SIG-M5 treated with dmso at 0.1 percent for 504 hours (cell line): ENCODE measurements at regions not wholly inside any gene's neighbourhood (a gene's known extent, or its start where the extent isn't known, plus 50 kb on each side); places are given as distances from the start of the nearest gene placed in this dataset.
A peak's percentile ranks its signal among the peaks of the same experiment; 100 is the strongest.

Source experiments
- DNase-seq: peaks from one replicate; lab custom pipeline; 2025; ENCODE audit not compliant: unreplicated experiment; lab: John Stamatoyannopoulos, UW

DNA sequence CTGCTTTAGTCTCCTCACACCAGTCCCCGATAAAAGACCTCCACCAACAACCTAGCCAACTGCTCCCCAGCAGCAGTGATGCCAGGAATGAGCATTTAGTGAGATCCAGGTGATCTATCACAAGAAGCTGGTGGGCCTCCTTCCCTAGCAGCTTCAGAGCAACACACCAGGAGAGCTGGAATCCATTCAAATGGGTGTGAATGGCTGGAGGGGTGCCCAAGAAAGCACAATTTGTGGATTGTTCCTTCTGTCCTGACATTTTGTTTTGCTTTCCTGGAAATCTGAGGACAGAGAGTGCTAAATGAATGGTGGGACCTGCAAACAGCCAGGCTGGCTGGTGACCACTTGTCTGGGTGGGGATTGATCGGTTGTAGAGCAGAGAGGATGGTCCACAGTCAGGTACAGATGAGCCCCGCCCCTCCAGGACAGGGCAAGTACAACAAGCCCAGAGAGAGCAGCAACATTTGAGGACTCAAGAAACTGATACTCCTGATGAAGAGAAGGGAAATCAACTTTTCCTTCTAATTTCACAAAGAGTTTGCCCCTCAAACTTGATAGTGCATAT lies 316.8 kb downstream of the VPS13C start:
- DNase-seq = no peak

DNA sequence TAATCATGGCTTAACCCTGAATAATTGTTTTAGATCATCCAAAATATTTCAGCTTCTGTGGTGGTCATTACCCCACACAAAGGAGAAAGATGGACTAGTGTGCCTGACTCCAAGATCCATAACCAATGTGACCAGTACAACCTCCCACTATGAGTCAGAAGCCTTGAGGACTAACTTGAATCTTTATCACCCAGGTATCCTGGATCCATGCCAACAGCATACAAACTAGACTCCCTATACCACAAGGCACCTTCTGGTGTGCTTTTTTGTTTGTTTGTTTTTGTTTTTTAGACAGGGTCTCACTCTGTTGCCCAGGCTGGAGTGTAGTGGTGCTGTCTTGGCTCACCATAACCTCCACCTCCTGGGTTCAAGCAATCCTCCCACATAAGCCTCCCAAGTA lies 317.7 kb downstream of the VPS13C start:
- DNase-seq = no peak

DNA sequence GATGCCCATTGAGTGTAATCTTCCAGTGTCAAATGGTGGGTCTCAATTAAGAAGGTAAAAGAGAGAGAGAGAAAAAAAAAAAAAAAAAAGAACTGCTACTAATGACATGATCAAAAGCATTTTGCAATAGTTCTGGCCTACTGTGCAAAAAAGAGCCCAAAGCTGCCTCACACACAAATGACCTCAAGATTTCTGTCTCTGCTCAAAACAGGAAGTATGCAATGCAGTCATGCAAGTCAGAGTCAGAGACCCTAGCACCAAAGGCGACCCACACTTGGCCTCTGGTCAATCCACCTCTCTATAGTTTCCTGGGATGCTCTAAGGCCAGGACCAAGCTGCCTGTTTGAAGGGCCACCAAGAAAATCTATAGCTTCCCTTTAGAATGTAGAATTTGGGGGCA lies 323.5 kb downstream of the VPS13C start:
- peak; percentile 0 for DNase-seq

DNA sequence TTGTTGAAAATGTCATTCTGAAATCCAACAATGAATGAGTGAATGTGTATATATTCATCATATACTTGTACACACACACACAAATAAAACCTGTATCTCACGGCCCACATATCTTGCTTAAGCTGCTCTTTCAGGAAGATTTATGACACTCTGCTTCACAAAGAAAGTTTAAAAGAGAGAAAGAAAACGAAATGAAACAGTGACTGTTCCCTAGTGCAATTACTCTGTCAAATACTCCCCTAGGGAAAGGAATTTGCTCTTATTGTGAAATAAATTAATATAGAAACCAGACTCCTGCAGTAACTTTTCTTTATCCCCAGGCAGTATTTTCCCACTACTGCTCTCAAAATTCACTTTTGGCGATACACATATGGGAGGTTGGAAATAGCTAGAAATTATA lies 329.1 kb downstream of the VPS13C start:
- no peak for DNase-seq

DNA sequence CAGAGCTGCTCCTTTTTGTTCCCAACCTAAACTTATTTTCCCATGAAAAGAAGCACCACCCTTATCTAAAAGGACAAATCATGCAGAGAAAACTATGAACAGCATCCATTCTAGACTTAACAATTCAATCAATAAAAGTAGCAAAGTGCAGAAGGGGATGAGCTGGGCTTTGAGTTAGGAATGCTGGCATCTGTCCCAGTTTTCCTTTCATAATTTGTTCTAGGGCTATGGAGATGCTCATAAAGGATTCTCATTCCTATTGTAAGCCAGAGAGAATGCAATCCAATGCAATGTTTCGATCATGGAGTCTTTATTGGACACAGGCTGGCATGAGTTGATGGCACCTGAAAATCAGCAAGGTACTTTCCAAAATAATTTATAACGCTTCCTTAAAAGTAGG lies 330.6 kb downstream of the VPS13C start:
- DNase-seq = no peak

DNA sequence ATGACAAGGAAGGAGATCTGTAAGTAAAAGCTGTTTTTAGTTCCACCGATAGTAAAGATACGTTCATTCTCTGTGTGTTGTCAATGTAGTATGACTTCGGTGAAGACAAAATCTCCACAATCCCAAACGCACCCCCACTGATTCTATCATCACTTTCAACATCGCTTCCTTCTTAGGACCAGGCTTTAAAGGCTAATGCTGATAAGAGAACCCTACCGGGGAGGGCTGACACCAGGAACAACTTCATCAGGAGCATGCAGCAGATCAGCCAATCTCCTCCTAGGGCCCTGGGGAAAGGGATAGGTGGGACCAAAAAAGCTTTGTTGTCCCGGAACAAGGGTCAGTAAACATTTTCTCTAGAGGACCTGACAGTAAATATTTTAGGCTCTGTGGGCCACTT lies 334.1 kb downstream of the VPS13C start:
- no peak for DNase-seq

DNA sequence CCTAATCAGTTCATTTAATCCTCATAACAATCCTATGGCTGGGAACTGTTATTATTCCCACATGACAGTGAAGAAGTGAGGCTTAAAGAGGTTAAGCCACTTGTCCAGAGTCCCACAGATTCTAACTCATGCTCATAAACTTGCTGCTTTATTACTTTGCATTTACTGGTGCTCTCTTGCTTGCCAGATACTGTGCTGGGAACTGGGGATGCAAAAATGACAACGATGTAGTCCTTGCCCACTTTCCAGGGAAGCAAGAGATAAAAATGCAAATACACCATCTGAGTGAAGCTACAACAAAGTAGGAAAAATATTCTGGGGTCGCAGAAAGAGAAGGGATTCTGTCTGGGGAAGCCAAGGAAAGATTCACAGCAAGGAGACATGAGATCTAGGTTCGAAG lies 335.0 kb downstream of the VPS13C start:
- no peak for DNase-seq

DNA sequence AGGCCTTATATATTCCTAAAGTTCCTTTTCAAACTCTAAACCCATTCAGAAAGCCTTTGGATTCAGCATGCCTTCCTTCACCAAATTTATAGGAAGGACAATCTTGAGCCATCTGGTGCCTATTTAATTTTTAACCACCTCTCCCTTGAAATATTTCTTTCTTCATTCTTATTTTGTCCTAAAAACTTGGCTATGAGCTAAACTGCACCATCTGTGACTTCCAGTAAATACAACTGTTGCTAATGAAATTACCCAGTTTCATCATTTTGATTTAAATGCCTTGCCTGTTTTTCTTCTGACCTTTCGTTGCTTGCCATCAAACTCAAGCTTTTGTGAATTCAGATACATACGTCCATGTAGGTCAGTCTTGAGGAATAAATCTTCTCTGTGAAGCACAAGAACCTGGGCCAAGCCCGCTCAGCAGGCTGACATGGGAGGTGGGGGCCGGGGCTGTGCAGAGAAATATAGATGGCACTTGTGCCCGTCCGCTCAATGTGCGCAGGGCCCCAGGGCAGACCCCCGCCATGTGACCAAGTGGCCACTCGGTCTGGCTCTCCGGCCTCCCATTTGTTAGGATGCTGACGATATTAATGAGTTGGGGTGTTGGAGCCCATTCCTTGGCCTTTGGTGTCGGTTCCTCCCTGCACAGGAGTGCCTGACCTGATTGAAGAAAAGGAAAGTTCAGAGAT lies 335.9 kb downstream of the VPS13C start:
- DNase-seq = no peak

DNA sequence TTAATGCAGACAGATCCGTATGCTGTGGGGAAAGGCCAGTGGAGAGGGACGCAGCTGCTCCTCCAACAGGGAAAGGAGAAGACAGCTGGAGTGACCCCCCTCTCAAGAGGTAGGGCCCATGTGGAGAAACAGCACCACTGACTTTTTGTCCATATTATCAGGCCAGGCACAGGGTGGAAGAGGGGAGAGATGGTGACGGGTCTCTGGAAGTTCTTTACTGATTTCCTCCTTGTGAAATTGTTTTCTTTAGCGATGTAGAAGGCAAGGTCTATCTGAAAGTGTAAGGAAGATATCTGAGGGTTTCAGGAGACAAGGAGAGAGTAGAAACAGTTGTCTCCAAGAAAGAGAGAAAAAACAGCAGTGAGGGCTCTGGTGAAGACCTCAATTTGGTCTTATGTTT lies 338.8 kb downstream of the VPS13C start:
- DNase-seq = no peak

DNA sequence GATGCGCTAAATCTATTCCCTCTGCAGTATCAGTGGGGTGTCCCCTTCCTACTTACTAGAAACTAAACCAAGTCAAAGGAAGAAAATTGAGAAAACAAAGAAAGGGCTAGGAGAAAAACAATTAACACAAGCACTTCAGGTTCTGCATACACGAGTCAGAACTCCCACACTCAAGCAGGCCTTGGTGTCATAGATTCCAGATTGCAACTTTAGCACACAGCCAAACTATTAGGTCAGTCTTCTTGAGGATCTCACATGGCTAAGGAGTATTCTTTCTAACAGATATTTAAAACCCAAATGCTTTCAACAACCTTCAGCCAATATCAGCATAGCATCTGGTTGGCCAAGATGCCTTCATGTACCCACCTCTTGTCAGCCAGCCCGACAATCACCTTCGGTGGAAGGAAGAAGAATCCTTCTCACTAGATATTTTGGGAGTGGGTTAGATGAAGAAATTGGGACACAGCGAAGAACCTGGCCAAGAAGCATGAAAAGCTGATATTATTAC lies 340.0 kb downstream of the VPS13C start:
- no peak for DNase-seq

DNA sequence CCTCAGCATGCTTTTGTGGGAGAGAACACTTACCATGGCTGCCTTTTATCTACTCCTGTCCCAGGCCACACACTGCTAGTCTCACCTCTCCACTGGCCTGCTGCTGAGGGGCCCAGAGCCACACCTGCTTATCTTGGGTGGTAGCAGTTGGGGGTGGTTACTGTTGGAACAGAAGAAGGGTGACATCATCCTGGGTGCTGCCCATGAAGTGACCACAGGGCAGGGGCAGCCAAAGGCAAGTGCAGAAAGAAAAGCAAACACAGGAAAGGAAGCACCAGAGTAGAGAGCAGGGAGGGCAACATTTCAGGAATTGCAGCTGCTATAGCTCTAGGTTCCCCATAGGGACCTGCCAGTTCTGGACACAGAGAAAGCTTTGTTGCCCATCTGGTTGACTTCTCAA lies 345.2 kb downstream of the VPS13C start:
- no peak for DNase-seq

DNA sequence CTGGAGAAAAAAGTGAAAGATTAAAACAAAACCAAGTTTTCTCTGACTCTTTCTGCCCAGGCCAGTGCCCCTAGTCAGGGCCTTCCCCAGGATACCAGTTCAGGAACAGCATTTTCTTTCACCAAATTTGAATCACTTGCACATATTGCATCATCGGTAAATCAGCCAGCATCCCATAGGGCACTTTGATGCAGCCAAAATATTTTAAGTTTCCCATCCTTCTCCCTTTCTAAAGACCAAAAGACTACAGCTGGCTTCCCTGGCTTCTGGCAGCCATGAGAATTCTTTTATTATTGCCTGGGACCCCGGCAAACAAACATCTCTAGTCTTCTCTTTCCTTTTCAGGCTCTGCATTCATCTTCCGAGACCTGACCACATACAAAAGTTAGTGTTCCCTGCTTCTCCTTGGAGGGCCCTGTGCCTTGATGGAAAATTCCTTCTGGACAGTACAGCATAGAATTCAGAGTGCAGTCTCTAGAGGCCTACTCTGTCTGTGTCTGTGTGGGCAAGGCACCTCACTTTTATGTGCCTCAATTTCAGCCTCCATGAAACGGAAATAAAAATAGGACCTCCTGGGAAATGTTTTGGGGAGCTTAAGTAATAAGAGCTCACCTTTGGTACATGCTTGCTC lies 348.0 kb downstream of the VPS13C start:
- DNase-seq = no peak

DNA sequence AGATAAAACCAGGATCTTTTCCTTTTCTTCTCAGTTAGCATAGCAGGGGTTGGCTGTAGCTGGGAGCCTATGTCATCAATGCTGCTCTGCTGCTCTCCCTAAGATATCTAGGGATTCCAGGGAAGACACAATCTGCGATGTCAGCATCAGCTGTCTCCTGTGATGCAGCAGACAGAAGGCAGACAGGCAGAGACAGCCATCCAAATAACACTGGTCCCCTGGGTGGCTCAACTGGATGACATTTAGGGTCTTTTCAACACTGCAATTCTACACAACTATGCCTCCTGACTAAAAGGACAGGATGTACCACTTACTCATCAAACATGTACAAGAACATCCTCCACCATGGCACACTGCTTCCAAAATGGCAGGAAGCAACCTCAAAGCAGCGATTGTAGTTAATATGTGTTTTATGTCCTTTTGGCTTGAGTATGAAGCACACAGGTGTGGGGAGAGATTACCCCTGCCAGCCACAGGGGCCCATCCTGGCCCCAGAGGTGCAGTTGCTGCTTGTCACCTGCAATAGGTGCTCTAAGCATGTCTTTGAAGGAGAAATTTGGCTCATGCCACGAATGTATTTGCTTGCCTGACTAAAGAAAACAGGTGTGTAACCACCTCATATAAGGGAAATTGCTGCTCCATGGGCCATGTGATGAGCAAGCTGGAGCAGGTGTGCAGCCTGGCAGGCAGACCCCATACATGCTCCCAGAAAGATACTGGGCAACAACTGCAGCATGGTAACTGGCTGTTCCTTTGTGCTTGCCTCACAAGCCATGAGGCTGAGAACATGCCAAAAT lies 357.8 kb downstream of the VPS13C start:
- no peak for DNase-seq

DNA sequence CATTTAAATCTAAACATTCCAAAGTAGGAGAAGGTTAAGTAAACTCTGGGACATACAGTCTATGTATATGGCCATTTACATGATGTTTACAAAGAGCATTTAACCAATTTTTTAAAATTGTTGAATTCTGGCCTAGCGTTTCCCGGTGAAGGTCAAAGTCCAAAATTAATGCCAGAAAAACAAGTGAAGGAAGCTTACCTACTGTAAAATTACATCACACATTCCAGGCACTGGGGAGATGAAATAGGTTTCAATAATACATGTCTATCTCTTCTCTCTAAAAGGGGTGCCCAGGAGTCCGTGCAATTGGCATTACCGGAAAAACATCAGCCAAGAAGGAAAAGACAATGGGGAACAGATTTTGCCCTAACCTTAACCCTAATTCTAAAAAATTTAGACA lies 358.8 kb downstream of the VPS13C start:
- DNase-seq = no peak

DNA sequence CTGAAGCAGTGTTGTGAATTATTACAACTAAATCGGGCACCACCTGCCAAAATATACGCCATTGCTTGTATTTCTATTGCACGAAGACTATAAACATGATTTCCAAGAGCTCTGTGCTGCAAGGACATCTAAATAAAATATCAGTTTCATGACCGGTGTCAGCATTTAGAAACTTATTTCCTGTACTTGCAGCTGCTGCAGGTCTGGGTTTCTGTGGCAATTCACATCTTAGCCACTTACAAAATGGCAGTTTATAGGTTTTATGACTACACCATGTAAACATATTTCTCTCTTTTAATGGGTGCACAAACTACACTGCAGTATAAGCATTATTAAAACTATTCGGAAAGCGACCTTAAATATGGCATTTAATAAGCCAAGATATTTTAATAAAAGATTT lies 359.4 kb downstream of the VPS13C start:
- DNase-seq = no peak

DNA sequence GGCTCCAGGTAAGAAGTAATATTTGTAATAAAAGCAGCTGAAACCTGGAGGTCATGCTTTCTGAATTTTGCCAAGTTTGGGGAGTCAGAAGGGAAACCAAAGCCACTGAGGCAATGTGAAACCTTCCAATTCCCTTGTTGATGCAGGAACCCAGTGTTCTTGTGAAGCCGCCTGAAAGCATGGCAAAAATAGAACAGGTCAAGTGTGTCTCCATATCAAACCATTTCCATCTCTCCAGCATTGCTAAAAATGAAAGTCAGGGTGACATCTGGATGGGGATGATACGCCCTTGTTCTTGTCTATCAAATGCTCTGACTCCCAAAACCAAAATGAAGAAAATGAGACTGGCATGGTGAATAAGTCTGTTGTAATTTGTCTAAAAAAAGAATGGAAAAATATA lies 362.5 kb downstream of the VPS13C start:
- no peak for DNase-seq

DNA sequence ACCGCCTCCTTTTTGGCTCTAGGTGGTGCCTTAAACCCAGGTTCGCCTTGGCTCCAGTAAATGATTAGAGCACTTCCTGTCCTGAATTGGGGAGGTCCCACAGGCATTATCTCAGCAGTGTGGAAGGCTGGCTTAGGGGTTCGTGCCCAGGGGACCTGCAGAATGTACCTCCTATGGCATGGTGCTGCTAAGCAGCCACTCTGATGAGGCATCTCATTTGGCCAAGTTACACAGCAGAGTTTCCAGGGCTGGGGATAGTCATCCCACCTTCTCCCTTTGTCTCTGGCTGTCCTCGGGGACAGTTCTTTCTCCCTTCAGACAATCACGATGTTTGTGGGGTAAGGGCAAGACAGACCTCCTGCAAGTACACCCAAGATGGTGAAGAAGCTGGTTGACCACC lies 371.2 kb downstream of the VPS13C start:
- DNase-seq = no peak

DNA sequence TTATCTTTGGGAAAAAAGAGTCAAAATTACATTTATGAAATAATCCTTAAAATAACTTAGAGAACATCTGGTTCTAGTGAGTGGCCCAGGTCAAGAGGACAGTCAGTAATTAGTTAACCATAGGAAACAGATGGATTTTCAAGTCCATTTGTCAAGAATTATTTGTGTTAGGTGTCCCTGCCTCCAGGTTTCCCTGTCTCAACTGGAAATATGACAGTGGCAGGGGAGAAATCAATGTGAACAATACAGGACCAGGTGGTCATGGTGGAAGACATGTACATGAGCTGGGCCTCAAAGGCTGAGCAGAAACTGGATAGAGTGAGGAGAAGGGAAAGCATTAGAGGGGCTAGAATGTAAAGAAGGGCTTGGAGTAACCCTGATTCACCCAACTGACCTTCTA lies 372.6 kb downstream of the VPS13C start:
- no peak for DNase-seq

DNA sequence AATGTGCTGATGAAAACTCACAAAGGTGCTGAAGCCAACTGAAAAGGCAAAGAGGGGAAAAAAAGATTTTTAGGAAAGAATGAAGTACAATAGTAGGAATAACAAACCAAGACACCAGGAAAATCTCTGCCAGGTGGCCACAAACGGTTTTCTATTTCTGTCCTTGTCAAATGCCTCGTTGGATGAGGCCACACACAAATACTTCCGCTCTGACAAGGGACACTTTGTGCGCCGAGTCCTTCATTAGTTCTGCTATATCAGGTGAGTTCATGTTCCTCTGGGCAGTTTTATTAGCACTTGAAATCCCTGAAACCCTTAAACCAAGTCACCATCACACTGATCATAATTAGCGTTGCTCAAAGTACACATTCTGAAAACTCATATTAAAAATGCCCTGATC lies 373.1 kb downstream of the VPS13C start:
- DNase-seq = no peak

DNA sequence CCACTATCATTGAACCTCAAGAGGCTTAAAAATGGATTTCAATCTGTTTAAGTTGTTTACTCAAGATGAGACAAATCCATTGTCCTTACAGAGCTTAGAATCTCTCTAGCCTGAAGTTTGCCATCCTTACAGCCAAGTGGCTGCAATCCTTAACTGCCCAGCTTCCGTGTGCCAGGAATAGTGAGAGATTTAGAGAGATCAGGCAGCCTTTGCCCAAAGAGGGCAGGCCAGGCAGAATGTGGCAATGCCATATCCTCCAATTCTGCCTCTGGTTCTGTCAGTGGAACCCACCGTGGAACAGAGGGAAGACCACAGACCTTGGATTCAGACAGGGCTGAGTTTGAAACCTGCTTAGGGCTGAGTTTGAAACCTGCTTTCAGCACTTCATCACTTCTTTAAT lies 374.3 kb downstream of the VPS13C start:
- no peak for DNase-seq

DNA sequence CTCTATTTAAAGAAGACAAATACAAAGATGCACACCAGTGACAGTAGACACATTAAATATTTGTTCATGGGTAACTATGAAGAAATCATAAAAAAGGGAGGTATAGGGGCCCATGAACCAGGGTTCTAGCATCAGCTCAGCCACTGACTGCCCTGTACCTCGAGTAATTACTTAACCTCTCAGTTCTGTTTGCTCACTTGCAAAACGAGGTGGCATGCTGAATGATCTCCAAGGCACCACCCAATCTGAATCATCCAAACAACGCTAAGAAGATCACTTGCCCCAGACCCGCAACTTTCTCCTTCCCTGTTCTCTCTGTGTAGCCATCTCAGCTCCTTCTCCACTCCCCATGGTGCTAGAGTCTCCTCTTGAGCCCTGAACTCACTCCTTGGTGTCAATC lies 374.7 kb downstream of the VPS13C start:
- no peak for DNase-seq
